GM12865 (cell line): ENCODE measurements at regions not wholly inside any gene's neighbourhood (a gene's known extent, or its start where the extent isn't known, plus 50 kb on each side); places are given as distances from the start of the nearest gene placed in this dataset.

ENCODE experiments used
- DNase-seq: peaks from one replicate; pipeline ENCODE4 v3.0.0; 2010; ENCODE audit warnings: low read depth
- H3K4me3 ChIP-seq: 2 replicates; pipeline ENCODE4 v1.5.1; 2011; ENCODE audit warnings: mild to moderate bottlenecking, low read depth, low read length, control low read depth
- CTCF ChIP-seq: IDR thresholded peaks from 2 replicates; pipeline ENCODE4 v1.5.1; 2011; ENCODE audit warnings: low read length, control low read depth, low read depth, inconsistent platforms; ENCODE audit not compliant: insufficient read depth; ENCODE audit errors: missing control alignments

- no peak overlapping the region for H3K4me3 ChIP-seq
- TF ChIP-seq CTCF: no peak
- DNase-seq: no peak
Observed at GRCh38 chr16:73739049-73739769, 557.4 kb upstream of the PSMD7 start.

- no peak for TF ChIP-seq CTCF
- no peak for DNase-seq
- H3K4me3 ChIP-seq: no peak overlapping the region
Observed at GRCh38 chr16:73738266-73738665, 558.3 kb upstream of the PSMD7 start.

GRCh38 chr16:73737637-73738036, 559.0 kb upstream of the PSMD7 start:
- no peak for TF ChIP-seq CTCF
- no peak overlapping the region for H3K4me3 ChIP-seq
- DNase-seq: no peak

GRCh38 chr16:73735954-73736353, 560.7 kb upstream of the PSMD7 start:
- TF ChIP-seq CTCF: no peak
- no peak overlapping the region for H3K4me3 ChIP-seq
- DNase-seq: peak; percentile 15

DNA sequence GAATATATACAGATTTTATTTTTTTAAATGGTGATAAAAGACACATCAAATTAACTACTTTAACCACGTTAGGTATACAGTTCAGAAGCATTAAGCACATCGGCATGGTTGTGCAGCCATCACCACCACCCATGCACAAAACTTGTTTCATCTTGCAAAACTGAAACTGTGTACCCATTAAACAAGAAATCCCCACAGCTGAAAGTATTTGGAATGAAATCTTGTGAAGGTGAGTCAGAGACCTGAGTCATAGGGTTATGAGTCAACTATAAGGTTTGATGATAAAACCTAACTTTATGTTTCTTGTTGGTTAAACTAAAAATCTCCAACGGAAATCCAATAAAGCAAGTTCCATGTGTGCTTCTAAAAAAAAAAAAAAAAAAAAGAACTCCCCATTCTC, 561.6 kb upstream of the PSMD7 start:
- no peak for TF ChIP-seq CTCF
- peak; percentile 48 for DNase-seq
- H3K4me3 ChIP-seq: no peak overlapping the region

- DNase-seq: no peak
- no peak overlapping the region for H3K4me3 ChIP-seq
- TF ChIP-seq CTCF: no peak
Observed at GRCh38 chr16:73732681-73733080, 563.9 kb upstream of the PSMD7 start.

GRCh38 chr16:73732143-73732542, 564.5 kb upstream of the PSMD7 start:
- TF ChIP-seq CTCF: no peak
- H3K4me3 ChIP-seq: no peak overlapping the region
- DNase-seq: no peak
